Heart left ventricle (tissue), 13 donors: ENCODE measurements at regions not wholly inside any gene's neighbourhood (a gene's known extent, or its start where the extent isn't known, plus 50 kb on each side); places are given as distances from the start of the nearest gene placed in this dataset.

ENCODE experiments used
- POLR2A ChIP-seq, 2 donors: fragments of 450-650 bp; IDR thresholded peaks; one replicate each; pipeline ENCODE4 v1.6.1; 2017; ENCODE audit warnings: antibody characterized with exemption in 2 of 2, mild to moderate bottlenecking in 2 of 2, moderate library complexity in 2 of 2
- TF ChIP-seq, protein P1 (sequence below), 12 donors: fragments of 200-600 bp; sonication (generic) in 4 of 12; IDR thresholded peaks; one replicate each; pipeline versions ENCODE4 v1.5.0 to v1.8.0; 2018 to 2022; ENCODE audit warnings: antibody characterized with exemption in 12 of 12, mild to moderate bottlenecking in 5 of 12
- donor health status: ischemic (EF 13 %, LVEDD 7.1; RV severe dilation, severe dysfunction).
- donor health status: DM: no; HTN: yes; CAD: no.
- donor health status: DM: no; HTN: no; CAD: no.
- donor health status: ischemic (EF 25% LVEDD 6.9; RV normal size, moderate dysfunction).
- donor health status: ischemic (EF 25% LVEDD 5.7; RV mildly dilated, moderate dysfunction).
- donor health status: ischemic (EF 35%, LVEDD 5.7; RV mildly dilated, moderate dysfunction).
- donor health status: nonischemic (EF 11% LVEDD 7.7; RV severe dilation, severe dysfunction).
- donor health status: DM: yes; HTN: yes; CAD: no.
- donor health status: PGD.
- donor health status: ischemic (EF 29% LVEDD 5.4; RV normal size, mild dysfunction).
- donor health status: nonischemic (EF 23%, LVEDD 6.1; RV moderate dilation, normal function).

DNA sequence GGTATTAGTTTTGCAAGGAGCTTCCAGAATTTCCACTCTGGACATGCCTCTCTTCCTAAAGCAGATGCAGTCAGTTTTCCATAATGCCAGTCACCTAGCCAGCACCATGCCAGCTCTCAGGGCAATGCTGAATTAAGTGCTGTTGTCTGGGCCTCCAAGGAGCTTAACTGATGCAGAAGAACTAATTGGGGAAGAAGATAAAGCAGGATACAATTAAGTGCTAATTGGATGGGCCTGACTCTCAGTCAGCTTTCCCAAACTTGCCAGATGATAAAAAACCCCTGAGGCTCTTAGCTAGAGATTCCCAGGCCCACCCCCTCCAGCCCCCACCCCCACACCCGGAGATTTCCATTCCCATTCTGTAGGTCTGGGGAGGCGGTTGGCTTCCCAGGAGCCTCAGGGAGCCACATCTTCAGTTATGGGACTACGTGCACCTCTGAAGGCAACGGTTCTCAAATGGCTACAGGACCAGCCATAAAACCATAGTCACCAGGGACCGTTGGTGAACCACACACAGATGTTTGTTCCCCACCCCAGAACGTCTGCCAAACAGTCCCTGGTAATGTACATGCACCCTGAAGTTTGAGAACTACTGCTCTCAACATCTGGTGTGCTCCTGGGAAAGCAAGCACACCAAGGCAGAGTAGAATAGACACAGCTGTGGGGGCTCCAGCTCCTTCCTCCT, 499.1 kb upstream of the CDH5 start:
- TF ChIP-seq, protein P1, sequence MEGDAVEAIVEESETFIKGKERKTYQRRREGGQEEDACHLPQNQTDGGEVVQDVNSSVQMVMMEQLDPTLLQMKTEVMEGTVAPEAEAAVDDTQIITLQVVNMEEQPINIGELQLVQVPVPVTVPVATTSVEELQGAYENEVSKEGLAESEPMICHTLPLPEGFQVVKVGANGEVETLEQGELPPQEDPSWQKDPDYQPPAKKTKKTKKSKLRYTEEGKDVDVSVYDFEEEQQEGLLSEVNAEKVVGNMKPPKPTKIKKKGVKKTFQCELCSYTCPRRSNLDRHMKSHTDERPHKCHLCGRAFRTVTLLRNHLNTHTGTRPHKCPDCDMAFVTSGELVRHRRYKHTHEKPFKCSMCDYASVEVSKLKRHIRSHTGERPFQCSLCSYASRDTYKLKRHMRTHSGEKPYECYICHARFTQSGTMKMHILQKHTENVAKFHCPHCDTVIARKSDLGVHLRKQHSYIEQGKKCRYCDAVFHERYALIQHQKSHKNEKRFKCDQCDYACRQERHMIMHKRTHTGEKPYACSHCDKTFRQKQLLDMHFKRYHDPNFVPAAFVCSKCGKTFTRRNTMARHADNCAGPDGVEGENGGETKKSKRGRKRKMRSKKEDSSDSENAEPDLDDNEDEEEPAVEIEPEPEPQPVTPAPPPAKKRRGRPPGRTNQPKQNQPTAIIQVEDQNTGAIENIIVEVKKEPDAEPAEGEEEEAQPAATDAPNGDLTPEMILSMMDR (IDR thresholded peaks at IDR 0.05) = no peak
- no peak for TF ChIP-seq POLR2A (IDR thresholded peaks at IDR 0.05)
